ENCODE measurements at regions not wholly inside any gene's neighbourhood (a gene's known extent, or its start where the extent isn't known, plus 50 kb on each side); places are given as distances from the start of the nearest gene placed in this dataset.

DNA sequence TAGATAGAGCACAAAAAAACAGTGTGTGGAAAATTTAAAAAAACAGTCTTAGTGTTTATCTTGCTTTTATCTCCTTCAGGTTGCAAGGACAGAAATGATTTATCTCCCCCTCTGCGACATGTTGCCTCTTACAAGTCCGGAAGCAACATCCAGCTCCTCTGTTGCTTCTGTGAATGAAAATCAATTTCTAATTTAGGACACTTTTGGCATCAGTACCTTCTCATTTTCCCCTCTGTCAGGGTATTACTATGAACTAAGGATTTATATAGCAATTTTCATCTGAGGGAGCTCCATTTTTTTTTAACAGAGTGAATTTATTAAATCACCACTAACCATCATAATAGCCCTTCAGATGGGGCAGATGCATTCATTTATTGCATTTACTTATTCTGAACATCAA is 116.6 kb upstream of the PLXNC1 start:
- no peak for DNase-seq (ENCODE audit: low read depth, low spot score)
- ChIA-PET POLR2A (no interaction called here), SMC1A (ENCODE audit: uncharacterized antibody, unreplicated experiment) (interaction anchor here (1.0 kb wide), 1 partner anchor 9 kb away, joined by 3 read pairs; no protein-coding TSS in a partner anchor), RAD21 (ENCODE audit: unreplicated experiment) (no interaction called here), CTCF (interaction anchor here (1.8 kb wide), 1 partner anchor 70 kb away, joined by 5 read pairs; no protein-coding TSS in a partner anchor)
- intact Hi-C loops (cut with micrococcal nuclease; ENCODE audit: unreplicated experiment) (no loop called here), in situ Hi-C loops (cut with MboI) (no loop called here)
- H3K79me2 ChIP-seq (ENCODE audit: control insufficient read depth, insufficient read depth, low read length), result no peaks in the 10 kb centered on the region
- no peaks in the 10 kb centered on the region for H3K4me1 ChIP-seq (ENCODE audit: control insufficient read depth, insufficient read depth, low read length)
- no peaks in the 10 kb centered on the region; a peak in 1 of 4 replicates for H3K27me3 ChIP-seq (replicated peaks in 1 of 2; ENCODE audit: control insufficient read depth in 2 of 2, insufficient read depth in 2 of 2, low read length in 1 of 2)
- H3K4me3 ChIP-seq, result no peak overlapping the region
- no peak for FAIRE-seq
- no peaks in the 10 kb centered on the region for H3K36me3 ChIP-seq (ENCODE audit: control insufficient read depth in 2 of 2, insufficient read depth in 2 of 2, low read length in 1 of 2)
- BruUV-seq (replicated peaks), result no TSS peak
- no peaks in the 10 kb centered on the region; the same call in 2 of the 3 replicates for H3K9me3 ChIP-seq (replicated peaks; ENCODE audit: control insufficient read depth, insufficient read depth, low read length)
- no peak overlapping the region for H3K27ac ChIP-seq (ENCODE audit: control insufficient read depth, insufficient read depth)
- H3K9ac ChIP-seq (ENCODE audit: control insufficient read depth, insufficient read depth, low read length), result no peak overlapping the region
- WGBS (ENCODE audit: insufficient coverage, insufficient replicate concordance, low lambda C conversion rate, missing lambda C conversion rate), result 75% methylated on average over 2 of the region's 2 CpGs
- H4K20me1 ChIP-seq (ENCODE audit: control insufficient read depth, insufficient read depth), result no peaks in the 10 kb centered on the region
- no peak overlapping the region for H2AFZ ChIP-seq (ENCODE audit: control insufficient read depth, low read depth, low read length)
- TF ChIP-seq CEBPB (IDR thresholded peaks at IDR 0.05; ENCODE audit: borderline replicate concordance in 1 of 2, low read depth in 2 of 2, low read length in 2 of 2) (no peak), RAD51 (IDR thresholded peaks at IDR 0.05) (no peak), GATAD2B (conservative IDR thresholded peaks at IDR 0.05; ENCODE audit: low read depth) (no peak), BACH1 (IDR thresholded peaks at IDR 0.05; ENCODE audit: borderline replicate concordance) (no peak), NFYB (IDR thresholded peaks at IDR 0.05; ENCODE audit: insufficient read depth, low read depth, low read length) (no peak), MEF2B (IDR thresholded peaks at IDR 0.05; ENCODE audit: partially characterized antibody, poor library complexity, severe bottlenecking) (no peak), MEF2A (IDR thresholded peaks at IDR 0.05; ENCODE audit: insufficient read depth, low read depth, low read length) (no peak), ZNF217 (IDR thresholded peaks at IDR 0.05) (no peak), SMARCA5 (IDR thresholded peaks at IDR 0.05) (no peak), RB1 (IDR thresholded peaks at IDR 0.05; ENCODE audit: borderline replicate concordance) (no peak), NFIC (IDR thresholded peaks at IDR 0.05; ENCODE audit: low read depth, low read length) (no peak), RAD21 (IDR thresholded peaks at IDR 0.05; ENCODE audit: insufficient read depth, low read depth, low read length) (no peak), EGR1 (IDR thresholded peaks at IDR 0.05; ENCODE audit: borderline replicate concordance in 1 of 2, low read depth in 2 of 2, low read length in 2 of 2) (no peak), TCF7 (IDR thresholded peaks at IDR 0.05; ENCODE audit: borderline replicate concordance) (no peak), IKZF2 (IDR thresholded peaks at IDR 0.05) (no peak), RELA (IDR thresholded peaks at IDR 0.05; ENCODE audit: borderline replicate concordance, partially characterized antibody) (no peak)
- TF ChIP-seq, protein P1, sequence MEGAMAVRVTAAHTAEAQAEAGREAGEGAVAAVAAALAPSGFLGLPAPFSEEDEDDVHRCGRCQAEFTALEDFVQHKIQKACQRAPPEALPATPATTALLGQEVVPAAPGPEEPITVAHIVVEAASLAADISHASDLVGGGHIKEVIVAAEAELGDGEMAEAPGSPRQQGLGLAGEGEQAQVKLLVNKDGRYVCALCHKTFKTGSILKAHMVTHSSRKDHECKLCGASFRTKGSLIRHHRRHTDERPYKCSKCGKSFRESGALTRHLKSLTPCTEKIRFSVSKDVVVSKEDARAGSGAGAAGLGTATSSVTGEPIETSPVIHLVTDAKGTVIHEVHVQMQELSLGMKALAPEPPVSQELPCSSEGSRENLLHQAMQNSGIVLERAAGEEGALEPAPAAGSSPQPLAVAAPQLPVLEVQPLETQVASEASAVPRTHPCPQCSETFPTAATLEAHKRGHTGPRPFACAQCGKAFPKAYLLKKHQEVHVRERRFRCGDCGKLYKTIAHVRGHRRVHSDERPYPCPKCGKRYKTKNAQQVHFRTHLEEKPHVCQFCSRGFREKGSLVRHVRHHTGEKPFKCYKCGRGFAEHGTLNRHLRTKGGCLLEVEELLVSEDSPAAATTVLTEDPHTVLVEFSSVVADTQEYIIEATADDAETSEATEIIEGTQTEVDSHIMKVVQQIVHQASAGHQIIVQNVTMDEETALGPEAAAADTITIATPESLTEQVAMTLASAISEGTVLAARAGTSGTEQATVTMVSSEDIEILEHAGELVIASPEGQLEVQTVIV (IDR thresholded peaks at IDR 0.05; ENCODE audit: borderline replicate concordance, partially characterized antibody), result no peak
- TF ChIP-seq, protein P2, sequence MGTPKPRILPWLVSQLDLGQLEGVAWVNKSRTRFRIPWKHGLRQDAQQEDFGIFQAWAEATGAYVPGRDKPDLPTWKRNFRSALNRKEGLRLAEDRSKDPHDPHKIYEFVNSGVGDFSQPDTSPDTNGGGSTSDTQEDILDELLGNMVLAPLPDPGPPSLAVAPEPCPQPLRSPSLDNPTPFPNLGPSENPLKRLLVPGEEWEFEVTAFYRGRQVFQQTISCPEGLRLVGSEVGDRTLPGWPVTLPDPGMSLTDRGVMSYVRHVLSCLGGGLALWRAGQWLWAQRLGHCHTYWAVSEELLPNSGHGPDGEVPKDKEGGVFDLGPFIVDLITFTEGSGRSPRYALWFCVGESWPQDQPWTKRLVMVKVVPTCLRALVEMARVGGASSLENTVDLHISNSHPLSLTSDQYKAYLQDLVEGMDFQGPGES (IDR thresholded peaks at IDR 0.05), result no peak
- TF ChIP-seq, protein P3, sequence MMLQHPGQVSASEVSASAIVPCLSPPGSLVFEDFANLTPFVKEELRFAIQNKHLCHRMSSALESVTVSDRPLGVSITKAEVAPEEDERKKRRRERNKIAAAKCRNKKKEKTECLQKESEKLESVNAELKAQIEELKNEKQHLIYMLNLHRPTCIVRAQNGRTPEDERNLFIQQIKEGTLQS (IDR thresholded peaks at IDR 0.05; ENCODE audit: borderline replicate concordance, extremely low read depth, low read depth, low read length), result no peak
- no peak for ATAC-seq
- H3K4me2 ChIP-seq (ENCODE audit: control insufficient read depth, insufficient read depth), result no peak overlapping the region
